CD14-positive monocyte (primary cell): ENCODE measurements at regions not wholly inside any gene's neighbourhood (a gene's known extent, or its start where the extent isn't known, plus 50 kb on each side); places are given as distances from the start of the nearest gene placed in this dataset.

Experiments
- DNase-seq, 3 donors: peaks; one replicate each; pipeline ENCODE4 v3.0.0-alpha.2; 2011 to 2022
- H2AFZ ChIP-seq: 2 replicates; pipeline ENCODE4 v1.6.0; 2012; ENCODE audit warnings: mild to moderate bottlenecking, low read depth, low read length, inconsistent platforms; ENCODE audit not compliant: insufficient read depth, poor library complexity, severe bottlenecking
- H3K27ac ChIP-seq, 2 donors: 1 replicate in 1 of 2; 2 replicates in 1 of 2; pipeline ENCODE4 v1.5.1; 2012 to 2013; ENCODE audit warnings: low read length in 2 of 2, control low read depth in 1 of 2, inconsistent platforms in 1 of 2, low read depth in 1 of 2, mild to moderate bottlenecking in 1 of 2
- H3K27me3 ChIP-seq, 2 donors: one replicate each; pipeline versions ENCODE4 v1.6.0 to v1.6.1; 2011 to 2013; ENCODE audit warnings: low read length in 2 of 2; ENCODE audit not compliant: control insufficient read depth in 2 of 2, insufficient read depth in 2 of 2
- H3K36me3 ChIP-seq, 2 donors: replicated peaks in 1 of 2; 1 replicate in 1 of 2; 2 replicates in 1 of 2; pipeline versions ENCODE4 v1.5.1 to v1.6.1; 2012 to 2013; ENCODE audit warnings: low read length in 2 of 2, control low read depth in 1 of 2, inconsistent platforms in 1 of 2, mild to moderate bottlenecking in 1 of 2; ENCODE audit not compliant: insufficient read depth in 2 of 2, control insufficient read depth in 1 of 2
- H3K4me1 ChIP-seq, 2 donors: 1 replicate in 1 of 2; 2 replicates in 1 of 2; pipeline versions ENCODE4 v1.5.1 to v1.6.1; 2012 to 2013; ENCODE audit warnings: low read length in 2 of 2, control low read depth in 1 of 2, inconsistent platforms in 1 of 2, mild to moderate bottlenecking in 1 of 2, moderate library complexity in 1 of 2; ENCODE audit not compliant: insufficient read depth in 2 of 2, control insufficient read depth in 1 of 2
- H3K4me2 ChIP-seq: replicated peaks from 2 replicates; pipeline ENCODE3; 2012; ENCODE audit warnings: low read length, moderate library complexity, mild to moderate bottlenecking; ENCODE audit not compliant: poor library complexity, severe bottlenecking; ENCODE audit errors: extremely low read depth
- H3K4me3 ChIP-seq, 3 experiments: fragments of 200-600 bp in 1 of 3; sonication (generic) in 1 of 3; replicated peaks in 1 of 3; 1 replicate in 2 of 3; 2 replicates in 1 of 3; pipeline ENCODE4 v1.5.1; 2011 to 2013; ENCODE audit warnings: low read length in 3 of 3, mild to moderate bottlenecking in 3 of 3, control low read depth in 2 of 3, low read depth in 2 of 3, inconsistent platforms in 1 of 3, moderate library complexity in 1 of 3
- H3K79me2 ChIP-seq: 2 replicates; pipeline ENCODE4 v1.6.0; 2012; ENCODE audit warnings: mild to moderate bottlenecking, control low read depth, inconsistent platforms, low read length, moderate library complexity; ENCODE audit not compliant: insufficient read depth
- H3K9ac ChIP-seq: 2 replicates; pipeline ENCODE4 v1.6.0; 2017; ENCODE audit warnings: low read length, mild to moderate bottlenecking; ENCODE audit not compliant: insufficient read depth, poor library complexity, severe bottlenecking
- H3K9me3 ChIP-seq, 2 donors: replicated peaks in 1 of 2; 1 replicate in 1 of 2; 2 replicates in 1 of 2; pipeline versions ENCODE4 v1.5.1 to v1.6.1; 2012 to 2013; ENCODE audit warnings: low read length in 2 of 2, control low read depth in 1 of 2; ENCODE audit not compliant: control insufficient read depth in 1 of 2, insufficient read depth in 1 of 2
- H4K20me1 ChIP-seq: 2 replicates; pipeline ENCODE4 v1.6.0; 2012; ENCODE audit warnings: mild to moderate bottlenecking, low read length, control low read depth, moderate library complexity; ENCODE audit not compliant: insufficient read depth
- H3K27ac Mint-ChIP-seq, 7 donors: one replicate each; pipeline ENCODE4 v1.8.0; 2020; ENCODE audit warnings: mild to moderate bottlenecking in 7 of 7, mixed read lengths in 7 of 7, moderate library complexity in 6 of 7, inconsistent platforms in 2 of 7
- H3K27me3 Mint-ChIP-seq, 3 donors: one replicate each; pipeline ENCODE4 v1.8.0; 2021 to 2022; ENCODE audit warnings: low read depth in 3 of 3, mild to moderate bottlenecking in 3 of 3, mixed read lengths in 3 of 3, moderate library complexity in 3 of 3, inconsistent platforms in 1 of 3
- H3K36me3 Mint-ChIP-seq, 2 donors: one replicate each; pipeline ENCODE4 v1.8.0; 2020; ENCODE audit warnings: mixed read lengths in 2 of 2, inconsistent platforms in 1 of 2, mild to moderate bottlenecking in 1 of 2
- H3K4me1 Mint-ChIP-seq: one replicate; pipeline ENCODE4 v1.8.0; 2020; ENCODE audit warnings: mild to moderate bottlenecking, mixed read lengths
- H3K4me3 Mint-ChIP-seq, 2 donors: one replicate each; pipeline ENCODE4 v1.8.0; 2020; ENCODE audit warnings: mild to moderate bottlenecking in 2 of 2, mixed read lengths in 2 of 2, moderate library complexity in 1 of 2
- H3K9me3 Mint-ChIP-seq, 7 donors: one replicate each; pipeline ENCODE4 v1.8.0; 2020 to 2022; ENCODE audit warnings: mixed read lengths in 7 of 7, mild to moderate bottlenecking in 6 of 7, moderate library complexity in 6 of 7, inconsistent platforms in 2 of 7
- CTCF ChIP-seq: fragments of 200-600 bp; IDR thresholded peaks from one replicate; pipeline ENCODE4 v1.8.0; 2022; ENCODE audit warnings: antibody characterized with exemption, mild to moderate bottlenecking
- WGBS: methylation state at CpG from one replicate; pipeline ENCODE4 v1.1.5; 2013; ENCODE audit warnings: missing lambda C conversion rate; ENCODE audit not compliant: insufficient coverage; 5-methylcytosine and 5-hydroxymethylcytosine counted together
- intact Hi-C, 2 donors: fragments of 100-400 bp; cut with micrococcal nuclease; formaldehyde crosslinking; loops; one replicate each; pipeline versions ENCODE4 v1.15.0 to v1.15.1; 2023

- intact Hi-C loops = no loop called here
- H3K4me2 ChIP-seq = no peak overlapping the region
Observed at GRCh38 chr5:174903172-174903732, 178.9 kb downstream of the MSX2 start.

GRCh38 chr5:174901336-174901735 is 177.0 kb downstream of the MSX2 start:
- intact Hi-C loops = no loop called here

More at GRCh38 chr5:174903172-174903732, 178.9 kb downstream of the MSX2 start:
- no peak overlapping the region for H3K4me3 ChIP-seq
- no peak overlapping the region for H3K4me3 Mint-ChIP-seq
- H3K79me2 ChIP-seq = no peaks in the 10 kb centered on the region
- no CpG with 5 or more reads among the region's 1 CpG for WGBS
- no peak for DNase-seq
- peaks cover 0 to 8% of the 10 kb centered on the region in 2 donors for H3K9me3 ChIP-seq
- no peak for TF ChIP-seq CTCF
- no peaks in the 10 kb centered on the region for H3K4me1 ChIP-seq
- no peaks in the 10 kb centered on the region for H3K36me3 ChIP-seq
- H2AFZ ChIP-seq = no peak overlapping the region
- no peaks in the 10 kb centered on the region for H4K20me1 ChIP-seq
- H3K9ac ChIP-seq = no peak overlapping the region
- H3K36me3 Mint-ChIP-seq = no peaks in the 10 kb centered on the region
- no peak overlapping the region for H3K27ac Mint-ChIP-seq
- H3K9me3 Mint-ChIP-seq = peaks cover 0 to 8% (median 4%) of the 10 kb centered on the region in 7 donors
- H3K27ac ChIP-seq = no peak overlapping the region
- no peaks in the 10 kb centered on the region for H3K27me3 ChIP-seq
- peaks cover 5% of the 10 kb centered on the region for H3K4me1 Mint-ChIP-seq
- peaks cover 5 to 8% (median 5%) of the 10 kb centered on the region in 3 donors for H3K27me3 Mint-ChIP-seq

More at GRCh38 chr5:174901336-174901735, 177.0 kb downstream of the MSX2 start:
- peaks cover 5% of the 10 kb centered on the region for H3K4me1 Mint-ChIP-seq
- WGBS = 98% methylated on average over 14 of the region's 19 CpGs
- no peaks in the 10 kb centered on the region for H3K36me3 Mint-ChIP-seq
- no peak for DNase-seq
- H2AFZ ChIP-seq = no peak overlapping the region
- peaks cover 0 to 3% (median 0%) of the 10 kb centered on the region in 3 donors for H3K27me3 Mint-ChIP-seq
- no peaks in the 10 kb centered on the region for H3K36me3 ChIP-seq
- no peaks in the 10 kb centered on the region for H3K79me2 ChIP-seq
- H3K4me3 Mint-ChIP-seq = no peak overlapping the region
- H3K27ac ChIP-seq = no peak overlapping the region
- H3K27ac Mint-ChIP-seq = no peak overlapping the region
- H3K9me3 ChIP-seq = peaks cover 0 to 8% of the 10 kb centered on the region in 2 donors
- no peaks in the 10 kb centered on the region for H3K27me3 ChIP-seq
- H3K9me3 Mint-ChIP-seq = peaks cover 0 to 8% (median 4%) of the 10 kb centered on the region in 7 donors
- H3K9ac ChIP-seq = no peak overlapping the region
- no peak overlapping the region for H3K4me3 ChIP-seq
- H3K4me2 ChIP-seq = no peak overlapping the region
- H4K20me1 ChIP-seq = no peaks in the 10 kb centered on the region
- TF ChIP-seq CTCF = no peak
- H3K4me1 ChIP-seq = no peaks in the 10 kb centered on the region
